HL-60 (cell line): ENCODE measurements at regions not wholly inside any gene's neighbourhood (a gene's known extent, or its start where the extent isn't known, plus 50 kb on each side); places are given as distances from the start of the nearest gene placed in this dataset.

Source experiments
- DNase-seq, 2 experiments: peaks; one replicate each; pipeline ENCODE4 v3.0.0-alpha.2; 2010 to 2020; ENCODE audit warnings: low read depth in 1 of 2, low spot score in 1 of 2
- H3K27ac ChIP-seq: fragments of 250-450 bp; sonication (Bioruptor Pico); replicated peaks from 2 replicates; pipeline ENCODE4 v1.5.1; 2020; ENCODE audit warnings: mild to moderate bottlenecking, moderate library complexity
- H3K27me3 ChIP-seq: fragments of 250-450 bp; sonication (Bioruptor Pico); 2 replicates; pipeline ENCODE4 v1.5.1; 2021; ENCODE audit warnings: mild to moderate bottlenecking, moderate library complexity; ENCODE audit not compliant: insufficient read depth, poor library complexity, severe bottlenecking
- H3K4me3 ChIP-seq: replicated peaks from 2 replicates; pipeline ENCODE4 v1.5.1; 2011; ENCODE audit warnings: mild to moderate bottlenecking, control low read depth, low read length; ENCODE audit not compliant: insufficient read depth
- GABPA ChIP-seq: IDR thresholded peaks from 2 replicates; pipeline ENCODE4 v1.6.1; 2012; ENCODE audit warnings: low read depth
- POLR2AphosphoS5 ChIP-seq: IDR thresholded peaks from 2 replicates; pipeline ENCODE4 v1.6.1; 2012; ENCODE audit warnings: low read depth
- SPI1 ChIP-seq: IDR thresholded peaks from 2 replicates; pipeline ENCODE4 v1.6.1; 2012; ENCODE audit warnings: low read depth, mild to moderate bottlenecking, borderline replicate concordance
- TF ChIP-seq, protein P1 (sequence below): IDR thresholded peaks from one replicate; pipeline ENCODE4 v1.5.1; 2011; ENCODE audit warnings: low read length, control low read depth, inconsistent platforms; ENCODE audit not compliant: insufficient read depth
- TF ChIP-seq, protein P2 (sequence below): IDR thresholded peaks from 2 replicates; pipeline ENCODE4 v1.6.1; 2012; ENCODE audit warnings: low read depth; ENCODE audit not compliant: insufficient replicate concordance

DNA sequence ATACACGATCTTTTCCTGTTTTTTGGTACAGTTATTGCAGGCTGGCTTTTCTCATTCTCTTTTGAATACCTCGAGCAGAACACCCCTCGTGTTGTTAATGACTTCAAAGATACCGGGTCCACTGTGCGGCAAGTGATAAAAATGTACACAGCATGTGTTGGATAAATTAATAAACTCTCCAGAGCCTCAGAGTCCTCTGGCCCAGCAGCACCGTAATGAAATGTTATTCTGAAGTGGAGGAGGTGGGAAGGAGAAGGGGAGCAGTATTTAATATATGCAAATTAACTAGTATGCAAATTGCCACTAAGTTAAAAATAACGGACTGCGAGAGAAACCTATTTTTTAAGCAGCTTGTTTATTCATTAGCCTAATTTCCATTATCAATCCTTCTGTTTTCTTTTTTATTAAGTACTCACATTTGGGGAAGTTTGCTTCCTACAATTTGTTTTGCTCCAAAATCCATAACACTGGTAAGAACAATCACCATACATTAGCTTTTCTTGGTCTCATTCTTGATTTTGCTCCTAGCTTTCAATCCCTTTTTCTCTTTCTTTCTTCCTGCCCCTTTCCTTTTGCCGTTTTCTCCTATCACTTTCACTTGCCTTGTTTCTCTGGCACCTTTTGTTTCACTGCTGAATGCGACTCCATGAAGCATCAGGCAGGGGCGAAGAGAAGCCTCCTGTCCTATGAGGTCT is 462.3 kb upstream of the PPP2R3A start:
- peaks cover 8% of the 10 kb centered on the region for H3K27me3 ChIP-seq
- TF ChIP-seq, protein P1, sequence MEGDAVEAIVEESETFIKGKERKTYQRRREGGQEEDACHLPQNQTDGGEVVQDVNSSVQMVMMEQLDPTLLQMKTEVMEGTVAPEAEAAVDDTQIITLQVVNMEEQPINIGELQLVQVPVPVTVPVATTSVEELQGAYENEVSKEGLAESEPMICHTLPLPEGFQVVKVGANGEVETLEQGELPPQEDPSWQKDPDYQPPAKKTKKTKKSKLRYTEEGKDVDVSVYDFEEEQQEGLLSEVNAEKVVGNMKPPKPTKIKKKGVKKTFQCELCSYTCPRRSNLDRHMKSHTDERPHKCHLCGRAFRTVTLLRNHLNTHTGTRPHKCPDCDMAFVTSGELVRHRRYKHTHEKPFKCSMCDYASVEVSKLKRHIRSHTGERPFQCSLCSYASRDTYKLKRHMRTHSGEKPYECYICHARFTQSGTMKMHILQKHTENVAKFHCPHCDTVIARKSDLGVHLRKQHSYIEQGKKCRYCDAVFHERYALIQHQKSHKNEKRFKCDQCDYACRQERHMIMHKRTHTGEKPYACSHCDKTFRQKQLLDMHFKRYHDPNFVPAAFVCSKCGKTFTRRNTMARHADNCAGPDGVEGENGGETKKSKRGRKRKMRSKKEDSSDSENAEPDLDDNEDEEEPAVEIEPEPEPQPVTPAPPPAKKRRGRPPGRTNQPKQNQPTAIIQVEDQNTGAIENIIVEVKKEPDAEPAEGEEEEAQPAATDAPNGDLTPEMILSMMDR = no peak
- no peak for TF ChIP-seq GABPA
- no peak for TF ChIP-seq POLR2AphosphoS5
- no peak for TF ChIP-seq SPI1
- TF ChIP-seq, protein P2, sequence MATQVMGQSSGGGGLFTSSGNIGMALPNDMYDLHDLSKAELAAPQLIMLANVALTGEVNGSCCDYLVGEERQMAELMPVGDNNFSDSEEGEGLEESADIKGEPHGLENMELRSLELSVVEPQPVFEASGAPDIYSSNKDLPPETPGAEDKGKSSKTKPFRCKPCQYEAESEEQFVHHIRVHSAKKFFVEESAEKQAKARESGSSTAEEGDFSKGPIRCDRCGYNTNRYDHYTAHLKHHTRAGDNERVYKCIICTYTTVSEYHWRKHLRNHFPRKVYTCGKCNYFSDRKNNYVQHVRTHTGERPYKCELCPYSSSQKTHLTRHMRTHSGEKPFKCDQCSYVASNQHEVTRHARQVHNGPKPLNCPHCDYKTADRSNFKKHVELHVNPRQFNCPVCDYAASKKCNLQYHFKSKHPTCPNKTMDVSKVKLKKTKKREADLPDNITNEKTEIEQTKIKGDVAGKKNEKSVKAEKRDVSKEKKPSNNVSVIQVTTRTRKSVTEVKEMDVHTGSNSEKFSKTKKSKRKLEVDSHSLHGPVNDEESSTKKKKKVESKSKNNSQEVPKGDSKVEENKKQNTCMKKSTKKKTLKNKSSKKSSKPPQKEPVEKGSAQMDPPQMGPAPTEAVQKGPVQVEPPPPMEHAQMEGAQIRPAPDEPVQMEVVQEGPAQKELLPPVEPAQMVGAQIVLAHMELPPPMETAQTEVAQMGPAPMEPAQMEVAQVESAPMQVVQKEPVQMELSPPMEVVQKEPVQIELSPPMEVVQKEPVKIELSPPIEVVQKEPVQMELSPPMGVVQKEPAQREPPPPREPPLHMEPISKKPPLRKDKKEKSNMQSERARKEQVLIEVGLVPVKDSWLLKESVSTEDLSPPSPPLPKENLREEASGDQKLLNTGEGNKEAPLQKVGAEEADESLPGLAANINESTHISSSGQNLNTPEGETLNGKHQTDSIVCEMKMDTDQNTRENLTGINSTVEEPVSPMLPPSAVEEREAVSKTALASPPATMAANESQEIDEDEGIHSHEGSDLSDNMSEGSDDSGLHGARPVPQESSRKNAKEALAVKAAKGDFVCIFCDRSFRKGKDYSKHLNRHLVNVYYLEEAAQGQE = no peak
- no peak overlapping the region for H3K4me3 ChIP-seq
- no peak for DNase-seq
- H3K27ac ChIP-seq = no peak overlapping the region

DNA sequence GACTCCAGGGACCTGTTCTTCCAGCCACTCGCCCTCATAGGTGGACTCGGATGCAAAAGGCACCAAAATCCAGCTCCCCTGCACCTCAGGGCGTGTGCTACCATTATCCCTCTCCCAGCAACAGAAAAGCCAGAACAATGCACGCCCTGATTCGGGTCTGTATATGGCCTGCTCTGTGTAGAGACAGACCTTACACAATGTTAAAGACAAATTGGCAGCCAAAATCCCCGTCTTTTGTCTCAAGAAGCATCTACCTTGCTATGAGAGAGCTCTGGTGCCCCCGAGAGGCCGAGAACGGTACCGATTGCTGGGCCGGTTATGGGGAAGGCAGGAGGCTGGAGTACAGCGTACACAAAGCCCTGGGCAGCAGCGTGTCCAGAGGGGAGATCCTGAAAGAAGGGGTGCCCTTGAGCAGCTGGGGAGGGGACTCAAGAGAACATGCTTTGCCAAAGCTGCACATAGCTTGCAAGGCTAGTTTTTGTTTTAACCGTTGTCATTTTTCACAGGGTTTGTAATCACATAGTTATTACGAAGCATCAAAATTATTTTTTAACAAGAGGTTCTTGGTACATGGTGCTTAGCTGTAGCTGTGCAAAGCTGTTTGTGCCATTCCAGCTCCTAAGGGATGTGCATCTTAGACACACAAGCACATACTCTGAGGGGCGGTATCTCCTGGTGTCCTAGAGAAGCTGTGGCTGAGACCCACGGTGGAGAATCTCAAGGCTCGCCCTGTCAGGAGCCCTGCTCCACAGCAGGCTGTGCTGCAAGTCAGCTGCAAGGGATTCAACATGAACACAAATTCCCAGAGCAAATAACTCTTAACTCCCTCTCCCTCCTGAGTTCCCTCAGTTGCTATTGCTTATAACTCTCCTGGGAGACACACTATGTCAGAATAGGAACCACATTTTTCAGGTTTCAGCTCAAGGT is 461.5 kb upstream of the PPP2R3A start:
- Histone ChIP-seq H3K27ac (no peak overlapping the region), H3K27me3 (peaks cover 8% of the 10 kb centered on the region), H3K4me3 (no peak overlapping the region)
- TF ChIP-seq, protein P1 = peak; percentile 56
- no peak for TF ChIP-seq SPI1
- DNase-seq = peak; percentile 6 to 58

DNA sequence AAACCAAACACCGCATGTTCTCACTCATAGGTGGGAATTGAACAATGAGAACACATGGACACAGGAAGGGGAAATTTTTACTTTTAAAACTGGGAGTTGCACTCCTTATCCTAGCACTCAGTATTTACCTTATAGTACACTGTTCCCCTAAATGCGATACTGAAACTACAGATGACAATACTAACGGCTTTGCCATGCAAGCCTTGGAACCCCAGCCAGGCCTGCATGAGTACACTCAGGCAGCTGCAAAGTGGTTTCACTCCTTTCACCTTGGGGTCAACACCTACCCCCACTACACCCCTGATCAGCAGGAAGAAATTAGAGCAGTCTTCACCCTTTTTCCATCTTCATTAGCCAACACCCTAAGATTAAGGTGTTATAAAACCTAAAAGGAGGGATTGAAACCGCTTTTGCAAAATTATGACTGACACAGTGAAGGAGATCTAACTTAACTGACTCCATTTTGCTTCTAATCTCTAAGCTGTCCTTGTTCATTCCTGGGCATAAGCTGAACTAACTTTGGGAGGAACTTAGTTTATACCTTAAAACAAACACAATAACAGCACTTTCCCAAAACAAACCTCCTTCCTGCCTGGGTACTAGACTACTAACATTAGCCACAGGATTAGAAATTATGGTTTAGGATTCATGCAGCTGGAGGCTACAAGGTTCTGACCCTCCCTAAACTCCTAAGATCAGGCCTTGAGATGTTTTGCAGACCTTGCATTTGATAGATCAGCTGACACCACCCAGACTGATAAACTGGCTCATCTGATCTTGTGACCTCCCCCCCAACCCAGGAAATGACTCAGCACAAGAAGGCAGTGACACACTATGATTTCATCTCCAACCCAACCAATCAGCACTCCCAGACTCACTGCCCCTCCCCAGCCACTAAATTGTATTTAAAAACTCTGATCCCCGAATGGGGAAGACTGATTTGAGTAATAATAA is 452.1 kb upstream of the PPP2R3A start:
- Histone ChIP-seq H3K27ac (no peak overlapping the region), H3K27me3 (peaks cover 4% of the 10 kb centered on the region), H3K4me3 (no peak overlapping the region)
- TF ChIP-seq, protein P1 = no peak
- TF ChIP-seq GABPA (no peak), POLR2AphosphoS5 (no peak), SPI1 (no peak)
- TF ChIP-seq, protein P2 = no peak
- no peak for DNase-seq
